Karpas-422 (cell line): ENCODE measurements at regions not wholly inside any gene's neighbourhood (a gene's known extent, or its start where the extent isn't known, plus 50 kb on each side); places are given as distances from the start of the nearest gene placed in this dataset.

Source experiments
- DNase-seq: peaks from one replicate; pipeline ENCODE4 v3.0.0-alpha.2; 2015
- H2AFZ ChIP-seq: fragments of 200-600 bp; sonication (generic); 2 replicates; pipeline ENCODE4 v1.6.1; 2014; ENCODE audit warnings: antibody characterized with exemption, low read length, mixed read lengths
- H3K27ac ChIP-seq: fragments of 200-600 bp; sonication (generic); 2 replicates; pipeline ENCODE4 v1.5.1; 2014; ENCODE audit warnings: mild to moderate bottlenecking, low read length, moderate library complexity
- H3K27me3 ChIP-seq: fragments of 200-600 bp; sonication (generic); 2 replicates; pipeline ENCODE4 v1.6.1; 2014; ENCODE audit warnings: low read length, mixed read lengths
- H3K36me3 ChIP-seq: fragments of 200-600 bp; sonication (generic); 2 replicates; pipeline ENCODE4 v1.6.1; 2014; ENCODE audit warnings: low read length, mixed read lengths; ENCODE audit not compliant: insufficient read depth
- H3K4me1 ChIP-seq: fragments of 200-600 bp; sonication (generic); 2 replicates; pipeline ENCODE4 v1.6.1; 2014; ENCODE audit warnings: mild to moderate bottlenecking, low read length, mixed read lengths
- H3K4me2 ChIP-seq: fragments of 200-600 bp; sonication (generic); 2 replicates; pipeline ENCODE4 v1.6.1; 2014; ENCODE audit warnings: low read length, low read depth, mild to moderate bottlenecking; ENCODE audit not compliant: poor library complexity, severe bottlenecking
- H3K4me3 ChIP-seq: fragments of 200-600 bp; sonication (generic); 2 replicates; pipeline ENCODE4 v1.5.1; 2014; ENCODE audit warnings: mild to moderate bottlenecking, antibody characterized with exemption, low read length, mixed read lengths
- H3K79me2 ChIP-seq: fragments of 200-600 bp; sonication (generic); 2 replicates; pipeline ENCODE4 v1.6.1; 2014; ENCODE audit warnings: mild to moderate bottlenecking, low read length, mixed read lengths
- H3K9ac ChIP-seq: fragments of 200-600 bp; sonication (generic); 2 replicates; pipeline ENCODE4 v1.6.0; 2014; ENCODE audit warnings: low read length
- H3K9me2 ChIP-seq: fragments of 200-600 bp; sonication (generic), shearing (Covaris generic); replicated peaks from 2 replicates; pipeline ENCODE4 v1.6.0; 2014; ENCODE audit warnings: mild to moderate bottlenecking, low read length, moderate library complexity; ENCODE audit not compliant: insufficient read depth
- H3K9me3 ChIP-seq: fragments of 300-700, 200-600 bp; sonication (generic); 2 replicates; pipeline ENCODE4 v1.6.1; 2014; ENCODE audit warnings: low read length, mixed read lengths
- H4K20me1 ChIP-seq: fragments of 200-600 bp; sonication (generic); 2 replicates; pipeline ENCODE4 v1.6.1; 2014; ENCODE audit warnings: mild to moderate bottlenecking, antibody characterized with exemption, low read length, low read depth; ENCODE audit not compliant: insufficient read depth

- DNase-seq: no peak
- no peaks in the 10 kb centered on the region for H4K20me1 ChIP-seq
- no peak overlapping the region for H3K27ac ChIP-seq
- no peaks in the 10 kb centered on the region for H3K27me3 ChIP-seq
- H3K9ac ChIP-seq: no peak overlapping the region
- H3K36me3 ChIP-seq: no peaks in the 10 kb centered on the region
- no peak overlapping the region for H2AFZ ChIP-seq
- no peaks in the 10 kb centered on the region for H3K4me1 ChIP-seq
- H3K79me2 ChIP-seq: no peaks in the 10 kb centered on the region
- H3K9me2 ChIP-seq: no peaks in the 10 kb centered on the region
- H3K4me3 ChIP-seq: no peak overlapping the region
- no peak overlapping the region for H3K4me2 ChIP-seq
- H3K9me3 ChIP-seq: no peaks in the 10 kb centered on the region
These were observed 54.1 kb upstream of the WNT11 start for GRCh38 chr11:76260296-76260925.

GRCh38 chr11:76259299-76259908 is 53.1 kb upstream of the WNT11 start:
- no peaks in the 10 kb centered on the region for H3K4me1 ChIP-seq
- no peaks in the 10 kb centered on the region for H4K20me1 ChIP-seq
- no peak overlapping the region for H3K4me2 ChIP-seq
- H3K27ac ChIP-seq: no peak overlapping the region
- no peaks in the 10 kb centered on the region for H3K27me3 ChIP-seq
- no peaks in the 10 kb centered on the region for H3K9me2 ChIP-seq
- no peak overlapping the region for H3K4me3 ChIP-seq
- H3K79me2 ChIP-seq: no peaks in the 10 kb centered on the region
- H3K9ac ChIP-seq: no peak overlapping the region
- no peaks in the 10 kb centered on the region for H3K36me3 ChIP-seq
- DNase-seq: no peak
- H3K9me3 ChIP-seq: no peaks in the 10 kb centered on the region
- no peak overlapping the region for H2AFZ ChIP-seq

GRCh38 chr11:76257074-76257719 is 50.9 kb upstream of the WNT11 start:
- Histone ChIP-seq H3K9ac (no peak overlapping the region), H3K9me3 (no peaks in the 10 kb centered on the region), H4K20me1 (no peaks in the 10 kb centered on the region), H3K4me2 (no peak overlapping the region), H3K27ac (no peak overlapping the region), H3K9me2 (no peaks in the 10 kb centered on the region), H3K4me1 (no peaks in the 10 kb centered on the region), H3K36me3 (no peaks in the 10 kb centered on the region), H3K4me3 (no peak overlapping the region), H3K27me3 (no peaks in the 10 kb centered on the region), H3K79me2 (no peaks in the 10 kb centered on the region), H2AFZ (no peak overlapping the region)
- DNase-seq: no peak

GRCh38 chr11:76256448-76256847 is 50.1 kb upstream of the WNT11 start:
- DNase-seq: no peak
- H3K27me3 ChIP-seq: no peaks in the 10 kb centered on the region
- H3K79me2 ChIP-seq: no peaks in the 10 kb centered on the region
- no peak overlapping the region for H3K4me2 ChIP-seq
- H2AFZ ChIP-seq: no peak overlapping the region
- no peaks in the 10 kb centered on the region for H3K4me1 ChIP-seq
- H3K9ac ChIP-seq: no peak overlapping the region
- H3K9me2 ChIP-seq: no peaks in the 10 kb centered on the region
- H3K9me3 ChIP-seq: no peaks in the 10 kb centered on the region
- no peaks in the 10 kb centered on the region for H4K20me1 ChIP-seq
- no peak overlapping the region for H3K4me3 ChIP-seq
- H3K36me3 ChIP-seq: no peaks in the 10 kb centered on the region
- no peak overlapping the region for H3K27ac ChIP-seq
